ENCODE measurements at regions not wholly inside any gene's neighbourhood (a gene's known extent, or its start where the extent isn't known, plus 50 kb on each side); places are given as distances from the start of the nearest gene placed in this dataset.
"Not testable (repeated sequence)": the region's sequence is repeated elsewhere in the genome, so short reads cannot be mapped to it uniquely, and the experiment has no call there.

- no peak for DNase-seq (ENCODE audit: low read depth)
- H3K4me3 ChIP-seq (ENCODE audit: low read depth, low read length) = no peak overlapping the region
- TF ChIP-seq CTCF (IDR thresholded peaks at IDR 0.05; ENCODE audit: insufficient read depth, low read depth, low read length, missing control alignments) = no peak
These were observed 904.6 kb upstream of the FBXO33 start for GRCh38 chr14:40336846-40337245.

GRCh38 chr14:40326519-40326918, 894.3 kb upstream of the FBXO33 start:
- not testable (repeated sequence) for H3K4me3 ChIP-seq (ENCODE audit: low read depth, low read length); DNase-seq (ENCODE audit: low read depth)

- no peak overlapping the region for H3K4me3 ChIP-seq (ENCODE audit: low read depth, low read length)
- no peak for DNase-seq (ENCODE audit: low read depth)
- TF ChIP-seq CTCF (IDR thresholded peaks at IDR 0.05; ENCODE audit: insufficient read depth, low read depth, low read length, missing control alignments) = no peak
These were observed 886.0 kb upstream of the FBXO33 start for GRCh38 chr14:40318211-40318719.

- no peak overlapping the region for H3K4me3 ChIP-seq (ENCODE audit: low read depth, low read length)
- no peak for TF ChIP-seq CTCF (IDR thresholded peaks at IDR 0.05; ENCODE audit: insufficient read depth, low read depth, low read length, missing control alignments)
- DNase-seq (ENCODE audit: low read depth) = no peak
These were observed 885.5 kb upstream of the FBXO33 start for GRCh38 chr14:40317690-40318089.

- no peak for DNase-seq (ENCODE audit: low read depth)
- no peak for TF ChIP-seq CTCF (IDR thresholded peaks at IDR 0.05; ENCODE audit: insufficient read depth, low read depth, low read length, missing control alignments)
- no peak overlapping the region for H3K4me3 ChIP-seq (ENCODE audit: low read depth, low read length)
These were observed 880.1 kb upstream of the FBXO33 start for GRCh38 chr14:40312296-40312695.

DNA sequence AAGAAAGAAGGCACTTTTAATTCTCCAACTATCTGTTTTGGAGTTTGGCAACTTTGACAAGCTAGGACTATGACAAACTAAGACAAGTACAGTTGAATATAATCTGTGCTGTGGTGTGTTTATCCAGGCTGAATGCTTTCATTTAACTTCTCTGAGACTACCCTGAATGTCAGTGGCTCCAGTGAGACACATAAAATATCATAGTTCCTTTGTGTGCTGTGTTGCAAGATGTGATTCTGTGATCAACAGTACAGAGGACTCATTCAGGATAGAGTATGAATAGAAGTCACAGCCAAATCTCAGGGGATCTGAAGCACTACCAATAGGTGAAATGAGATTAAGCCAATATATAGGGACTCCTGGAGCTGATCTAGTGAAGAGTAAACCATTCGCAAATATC, 876.9 kb upstream of the FBXO33 start:
- DNase-seq (ENCODE audit: low read depth) = no peak
- no peak for TF ChIP-seq CTCF (IDR thresholded peaks at IDR 0.05; ENCODE audit: insufficient read depth, low read depth, low read length, missing control alignments)
- H3K4me3 ChIP-seq (ENCODE audit: low read depth, low read length) = no peak overlapping the region

DNA sequence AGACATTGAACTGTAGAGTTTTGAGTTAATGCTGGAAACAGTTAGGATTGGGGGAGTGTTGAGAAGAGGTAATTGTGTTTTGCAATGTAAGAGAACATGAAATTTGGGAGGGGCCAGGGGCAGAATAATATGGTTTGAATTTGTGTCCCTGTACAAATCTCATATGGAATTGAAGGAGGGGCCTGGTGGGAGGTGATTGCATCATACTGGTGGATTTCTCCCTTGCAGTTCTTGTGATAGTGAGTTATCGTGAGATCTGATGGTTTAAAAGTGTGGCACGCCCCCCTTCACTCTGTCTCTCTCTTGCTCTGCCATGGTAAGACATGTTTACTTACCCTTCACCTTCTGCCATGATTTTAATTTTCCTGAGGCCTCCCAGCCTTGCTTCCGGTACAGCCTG, 876.0 kb upstream of the FBXO33 start:
- no peak for DNase-seq (ENCODE audit: low read depth)
- no peak for TF ChIP-seq CTCF (IDR thresholded peaks at IDR 0.05; ENCODE audit: insufficient read depth, low read depth, low read length, missing control alignments)
- H3K4me3 ChIP-seq (ENCODE audit: low read depth, low read length) = no peak overlapping the region

Measured in GM12865 (cell line).